GM18907 (cell line): ENCODE measurements at regions not wholly inside any gene's neighbourhood (a gene's known extent, or its start where the extent isn't known, plus 50 kb on each side); places are given as distances from the start of the nearest gene placed in this dataset.
"Not testable (repeated sequence)": the region's sequence is repeated elsewhere in the genome, so short reads cannot be mapped to it uniquely, and the experiment has no call there.

Experiments
- ATAC-seq: cut with Tn5 transposase; IDR thresholded peaks from one replicate; pipeline ENCODE4 v1.9.1; 2021; ENCODE audit warnings: mild to moderate bottlenecking, moderate library complexity; ENCODE audit not compliant: unreplicated experiment

- not testable (repeated sequence) for ATAC-seq
Measured at GRCh38 chr6:105858639-105859038, 227.5 kb upstream of the PRDM1 start.

GRCh38 chr6:105855433-105855832 is 230.7 kb upstream of the PRDM1 start:
- no peak for ATAC-seq

GRCh38 chr6:105853979-105854378 is 232.2 kb upstream of the PRDM1 start:
- not testable (repeated sequence) for ATAC-seq

GRCh38 chr6:105851606-105852005 is 234.5 kb upstream of the PRDM1 start:
- no peak for ATAC-seq

GRCh38 chr6:105851113-105851580 is 235.0 kb upstream of the PRDM1 start:
- no peak for ATAC-seq

GRCh38 chr6:105850261-105851112 is 235.6 kb upstream of the PRDM1 start:
- no peak for ATAC-seq

- no peak for ATAC-seq
Measured at GRCh38 chr6:105849746-105850145, 236.4 kb upstream of the PRDM1 start.

GRCh38 chr6:105847433-105847832 is 238.7 kb upstream of the PRDM1 start:
- ATAC-seq = no peak

GRCh38 chr6:105844275-105844883 is 241.8 kb upstream of the PRDM1 start:
- ATAC-seq = no peak

GRCh38 chr6:105839266-105839665 is 246.9 kb upstream of the PRDM1 start:
- no peak for ATAC-seq

- no peak for ATAC-seq
Measured at GRCh38 chr6:105838171-105838570, 248.0 kb upstream of the PRDM1 start.

- no peak for ATAC-seq
Measured at GRCh38 chr6:105836889-105837288, 249.2 kb upstream of the PRDM1 start.

GRCh38 chr6:105836379-105836778 is 249.8 kb upstream of the PRDM1 start:
- no peak for ATAC-seq

GRCh38 chr6:105835373-105835772 is 250.8 kb upstream of the PRDM1 start:
- ATAC-seq = no peak

- ATAC-seq = no peak
Measured at GRCh38 chr6:105833959-105834947, 251.9 kb upstream of the PRDM1 start.

GRCh38 chr6:105832313-105832761 is 253.8 kb upstream of the PRDM1 start:
- ATAC-seq = no peak

GRCh38 chr6:105831311-105832097 is 254.6 kb upstream of the PRDM1 start:
- ATAC-seq = no peak

GRCh38 chr6:105825210-105825609 is 260.9 kb upstream of the PRDM1 start:
- ATAC-seq = no peak

GRCh38 chr6:105824732-105825131 is 261.4 kb upstream of the PRDM1 start:
- peak; percentile 77 for ATAC-seq

GRCh38 chr6:105821777-105822176 is 264.4 kb upstream of the PRDM1 start:
- no peak for ATAC-seq
